Ishikawa (cell line): ENCODE measurements at regions not wholly inside any gene's neighbourhood (a gene's known extent, or its start where the extent isn't known, plus 50 kb on each side); places are given as distances from the start of the nearest gene placed in this dataset.

ENCODE experiments used
- CEBPB ChIP-seq: IDR thresholded peaks from 2 replicates; pipeline ENCODE4 v1.6.1; 2012
- CREB1 ChIP-seq: IDR thresholded peaks from 2 replicates; pipeline ENCODE4 v1.6.1; 2012; ENCODE audit warnings: low read depth
- EGR1 ChIP-seq: IDR thresholded peaks from 2 replicates; pipeline ENCODE4 v1.6.1; 2012
- EP300 ChIP-seq: IDR thresholded peaks from 2 replicates; pipeline ENCODE4 v1.6.1; 2012; ENCODE audit warnings: borderline replicate concordance
- FOXM1 ChIP-seq: IDR thresholded peaks from 2 replicates; pipeline ENCODE4 v1.6.1; 2012; ENCODE audit warnings: low read depth, borderline replicate concordance
- MAX ChIP-seq: IDR thresholded peaks from 2 replicates; pipeline ENCODE4 v1.6.1; 2012
- NFIC ChIP-seq: IDR thresholded peaks from 2 replicates; pipeline ENCODE4 v1.6.1; 2012
- RAD21 ChIP-seq: IDR thresholded peaks from 2 replicates; pipeline ENCODE4 v1.6.1; 2012; ENCODE audit warnings: low read depth
- REST ChIP-seq: IDR thresholded peaks from 2 replicates; pipeline ENCODE4 v1.6.1; 2012; ENCODE audit warnings: low read depth, mild to moderate bottlenecking
- TAF1 ChIP-seq: IDR thresholded peaks from 2 replicates; pipeline ENCODE4 v1.6.1; 2012; ENCODE audit warnings: low read depth, mild to moderate bottlenecking
- TCF12 ChIP-seq: IDR thresholded peaks from 2 replicates; pipeline ENCODE4 v1.6.1; 2012; ENCODE audit warnings: low read depth
- TEAD4 ChIP-seq: IDR thresholded peaks from 2 replicates; pipeline ENCODE4 v1.6.1; 2012
- USF1 ChIP-seq: IDR thresholded peaks from 2 replicates; pipeline ENCODE4 v1.6.1; 2012
- YY1 ChIP-seq: IDR thresholded peaks from 2 replicates; pipeline ENCODE4 v1.6.1; 2012; ENCODE audit warnings: low read depth
- ZBTB7A ChIP-seq: IDR thresholded peaks from 2 replicates; pipeline ENCODE4 v1.6.1; 2012; ENCODE audit warnings: low read depth

- TF ChIP-seq CREB1, result no peak
- no peak for TF ChIP-seq EP300
Observed at GRCh38 chr7:67854221-67855178, 857.9 kb downstream of the TYW1 start.

GRCh38 chr7:67855322-67855721 lies 858.7 kb downstream of the TYW1 start:
- no peak for TF ChIP-seq RAD21
- no peak for TF ChIP-seq EP300
- no peak for TF ChIP-seq USF1
- no peak for TF ChIP-seq EGR1
- TF ChIP-seq TEAD4, result no peak
- TF ChIP-seq FOXM1, result no peak
- TF ChIP-seq REST, result no peak
- TF ChIP-seq TCF12, result no peak
- no peak for TF ChIP-seq CEBPB
- TF ChIP-seq NFIC, result no peak

- TF ChIP-seq TAF1 (no peak), CREB1 (no peak), REST (no peak), ZBTB7A (no peak), EGR1 (no peak), CEBPB (no peak), MAX (no peak), NFIC (no peak), TCF12 (no peak), YY1 (no peak), USF1 (no peak), RAD21 (no peak)
Observed at GRCh38 chr7:67856046-67856445, 859.4 kb downstream of the TYW1 start.

GRCh38 chr7:67857698-67858097 lies 861.1 kb downstream of the TYW1 start:
- TF ChIP-seq CEBPB (peak; percentile 56; the same call in 1 of the 2 replicates), TEAD4 (no peak), EGR1 (no peak), ZBTB7A (no peak), MAX (no peak), CREB1 (no peak)

- TF ChIP-seq TAF1 (no peak), MAX (no peak), CREB1 (no peak), REST (no peak), TCF12 (no peak), USF1 (no peak), ZBTB7A (no peak), EGR1 (no peak), RAD21 (no peak), NFIC (no peak), EP300 (no peak), CEBPB (no peak), YY1 (no peak), FOXM1 (no peak), TEAD4 (no peak)
Observed at GRCh38 chr7:67858931-67859330, 862.3 kb downstream of the TYW1 start.
